Activated CD8-positive, alpha-beta memory T cell treated with anti-CD3 and anti-CD28 coated beads for 1 hour (primary cell): ENCODE measurements at regions not wholly inside any gene's neighbourhood (a gene's known extent, or its start where the extent isn't known, plus 50 kb on each side); places are given as distances from the start of the nearest gene placed in this dataset.
"Not testable (repeated sequence)": the region's sequence is repeated elsewhere in the genome, so short reads cannot be mapped to it uniquely, and the experiment has no call there.

Experiments used
- DNase-seq, 2 donors: peaks; one replicate each; pipeline ENCODE4 v3.0.0-alpha.2; 2020; ENCODE audit warnings: low read depth in 1 of 2; ENCODE audit errors: extremely low read depth in 1 of 2

DNA sequence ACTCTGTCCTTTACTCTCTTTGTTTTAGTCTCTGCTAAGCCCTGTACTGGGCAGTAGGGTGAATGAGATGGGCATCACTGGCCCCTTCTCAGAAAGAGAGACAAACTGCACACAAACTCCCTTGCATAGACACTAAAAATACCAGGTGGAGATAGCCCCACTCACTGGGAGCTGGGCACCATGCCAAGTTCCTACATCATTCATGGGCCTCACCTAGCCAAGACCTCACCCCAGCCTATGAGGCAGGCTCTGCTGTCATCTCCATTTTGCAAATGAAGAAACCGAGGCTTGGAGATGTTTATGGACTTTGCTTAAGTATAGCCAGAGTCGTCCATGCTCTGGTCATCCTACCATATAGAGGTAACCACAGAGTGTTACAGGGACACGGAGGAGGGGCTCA, 499.8 kb upstream of the CDH11 start:
- DNase-seq, result no peak

DNA sequence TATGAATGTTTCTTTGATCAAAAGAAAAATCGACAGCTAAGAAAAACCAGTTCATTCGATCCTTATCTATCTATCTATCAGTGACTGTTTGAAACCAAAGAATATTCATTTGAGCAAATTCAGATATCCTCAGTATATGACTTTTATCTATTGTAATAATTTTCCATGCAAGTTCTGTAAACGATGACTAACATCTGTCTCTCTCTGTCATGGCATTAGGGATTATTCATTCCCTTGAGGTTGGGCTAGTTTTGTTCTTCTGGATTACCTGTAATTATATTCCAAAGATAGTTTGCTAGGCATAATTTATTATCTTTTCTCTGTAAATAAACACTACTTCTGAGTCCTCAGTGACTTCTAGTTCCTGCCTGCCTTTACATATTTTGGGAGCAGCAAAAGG, 497.7 kb upstream of the CDH11 start:
- no peak for DNase-seq

DNA sequence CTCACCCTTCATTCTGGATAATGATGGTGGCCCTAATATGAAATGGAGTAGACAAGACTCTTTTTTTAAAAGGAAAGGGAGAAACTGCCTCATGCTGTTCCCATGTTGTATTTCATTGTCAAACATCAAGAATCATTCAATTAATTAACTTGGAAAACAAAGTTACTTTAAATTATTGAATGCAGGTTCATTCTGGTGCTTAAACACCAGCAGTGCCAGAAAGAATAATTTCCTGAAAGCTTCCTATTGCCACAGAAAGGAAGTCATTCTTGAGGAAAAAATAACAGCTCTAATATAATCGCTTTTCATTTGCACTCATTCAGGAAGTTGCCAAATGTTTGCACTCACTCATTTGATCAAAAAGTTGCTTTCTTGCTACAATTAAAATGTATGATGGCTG, 497.1 kb upstream of the CDH11 start:
- no peak for DNase-seq

DNA sequence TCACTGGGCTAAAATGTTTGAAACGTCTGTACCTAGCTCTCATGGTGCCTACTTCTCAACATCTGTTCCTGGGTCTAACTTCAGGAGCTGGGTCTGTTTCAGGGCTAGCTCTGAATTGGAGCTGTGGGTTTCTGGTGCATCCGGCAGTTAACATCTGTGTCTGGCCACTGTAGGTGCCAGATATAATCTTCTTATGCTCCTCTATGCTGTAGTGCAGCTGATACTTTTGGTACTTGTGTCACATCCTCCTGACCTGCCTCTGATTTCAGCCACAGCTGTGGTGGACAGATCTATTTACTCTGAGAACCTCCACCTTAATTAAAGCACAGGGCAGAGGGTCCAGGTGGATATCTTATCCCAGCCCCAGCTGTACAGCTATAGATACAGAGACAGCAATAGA, 496.5 kb upstream of the CDH11 start:
- DNase-seq, result no peak

DNA sequence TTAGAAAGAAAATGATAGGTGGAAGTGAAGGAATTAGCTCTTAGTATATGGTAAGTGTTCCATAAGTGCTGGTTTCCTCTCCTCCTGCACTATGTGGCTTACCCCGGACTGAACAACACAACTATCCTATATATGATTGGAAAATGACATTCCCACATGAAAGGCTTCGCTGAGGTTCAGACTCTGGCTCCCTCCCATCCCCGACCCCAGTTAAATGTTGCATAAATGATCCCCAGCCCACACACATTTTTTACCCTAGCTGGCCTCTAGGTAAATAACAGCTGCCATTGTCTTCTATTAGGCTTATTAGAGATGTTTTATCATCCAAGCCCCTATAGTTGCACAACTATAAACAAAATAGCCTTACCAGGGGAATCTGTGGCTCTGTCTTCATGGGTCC, 495.6 kb upstream of the CDH11 start:
- no peak for DNase-seq

DNA sequence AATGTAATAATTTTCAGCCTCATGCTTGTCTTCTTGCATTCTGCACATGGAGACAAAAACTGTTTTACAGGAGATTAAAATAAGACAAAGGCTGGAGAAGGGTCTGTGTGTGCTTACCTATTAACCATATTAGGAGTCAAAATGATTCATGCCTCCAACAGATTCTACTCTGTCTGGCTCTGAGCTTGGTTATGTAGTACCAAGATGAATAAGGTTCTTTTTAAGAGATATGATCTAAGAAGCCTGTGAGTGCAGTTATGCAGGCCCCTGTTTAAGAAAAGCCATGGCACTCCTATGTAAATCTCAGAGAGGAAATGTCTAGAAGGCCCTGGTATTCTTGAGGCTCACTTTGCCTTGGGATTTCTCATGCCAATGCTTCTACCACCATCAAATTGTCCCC, 486.6 kb upstream of the CDH11 start:
- no peak for DNase-seq

DNA sequence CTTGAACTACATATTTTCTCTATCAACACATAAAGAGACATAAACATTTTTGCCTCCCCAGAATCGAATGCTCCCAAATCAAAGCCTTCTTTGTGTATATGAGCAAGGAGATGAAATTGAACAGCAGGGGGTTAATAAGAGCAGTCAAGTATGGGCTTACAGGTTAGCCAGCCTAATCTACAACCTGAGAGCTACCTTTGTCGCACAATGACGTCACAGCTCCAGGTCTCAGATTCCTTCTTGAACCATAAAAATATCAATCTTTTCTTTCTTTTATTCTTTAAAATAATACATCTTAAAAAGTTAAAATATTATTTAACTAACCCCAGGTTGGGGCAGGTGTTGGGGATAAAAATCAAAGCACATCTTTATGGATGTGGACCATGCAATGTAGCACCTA, 482.9 kb upstream of the CDH11 start:
- no peak for DNase-seq

DNA sequence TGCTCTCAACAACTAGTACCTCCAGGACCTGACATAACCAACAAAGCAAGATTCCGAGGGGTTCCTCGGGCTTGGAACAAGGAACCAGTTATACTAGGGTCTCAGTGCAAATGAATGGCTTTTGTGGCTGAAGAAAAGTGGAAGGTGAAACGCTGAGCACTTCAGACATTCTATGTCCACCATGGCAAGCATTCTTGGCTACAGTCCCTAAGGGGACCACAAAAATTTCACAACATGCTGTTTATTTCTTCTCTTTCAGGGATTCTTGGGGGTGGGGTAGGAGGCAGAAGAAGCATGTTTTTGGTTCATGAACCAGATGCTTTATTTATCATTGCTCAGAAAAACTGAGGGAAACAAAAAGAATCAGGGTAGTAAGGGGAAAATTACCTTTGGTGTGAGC, 479.9 kb upstream of the CDH11 start:
- no peak for DNase-seq

DNA sequence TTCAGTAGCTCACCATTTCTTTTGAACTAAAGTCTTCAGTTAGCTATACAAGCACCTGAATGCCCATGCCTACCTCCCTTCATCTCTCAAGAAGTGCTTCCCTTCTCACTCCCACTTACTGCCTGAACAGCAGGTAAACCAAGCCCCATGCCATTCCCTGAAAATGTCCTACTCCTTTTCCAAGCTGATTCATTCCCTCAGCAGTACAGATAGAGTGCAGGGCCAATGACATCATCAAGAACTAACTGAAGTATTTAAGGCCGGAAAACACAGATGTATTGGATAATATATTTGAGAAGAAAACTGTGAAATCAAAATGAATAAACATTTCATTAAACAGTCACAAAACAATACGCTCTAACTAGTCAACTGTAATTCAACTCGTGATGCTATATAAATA, 478.8 kb upstream of the CDH11 start:
- no peak for DNase-seq

DNA sequence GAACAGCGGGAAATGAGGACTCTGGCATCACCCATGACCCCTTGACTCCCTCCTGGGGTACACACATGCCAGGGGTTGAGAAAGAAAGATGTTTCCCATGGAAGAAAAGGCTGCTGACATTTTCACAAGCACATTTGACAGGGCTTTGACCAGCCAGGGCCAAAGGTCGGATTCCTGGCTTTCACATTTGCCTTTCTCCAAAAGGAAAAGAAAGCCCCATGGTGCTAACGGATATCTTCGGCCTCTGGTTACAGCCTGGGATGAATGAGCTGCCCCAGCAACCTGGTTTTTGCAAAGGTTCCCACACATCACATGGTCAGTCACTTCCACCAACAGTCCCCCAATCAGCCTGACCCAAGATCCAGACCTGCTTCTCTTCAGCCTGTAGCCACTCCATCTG, 478.2 kb upstream of the CDH11 start:
- DNase-seq, result no peak

DNA sequence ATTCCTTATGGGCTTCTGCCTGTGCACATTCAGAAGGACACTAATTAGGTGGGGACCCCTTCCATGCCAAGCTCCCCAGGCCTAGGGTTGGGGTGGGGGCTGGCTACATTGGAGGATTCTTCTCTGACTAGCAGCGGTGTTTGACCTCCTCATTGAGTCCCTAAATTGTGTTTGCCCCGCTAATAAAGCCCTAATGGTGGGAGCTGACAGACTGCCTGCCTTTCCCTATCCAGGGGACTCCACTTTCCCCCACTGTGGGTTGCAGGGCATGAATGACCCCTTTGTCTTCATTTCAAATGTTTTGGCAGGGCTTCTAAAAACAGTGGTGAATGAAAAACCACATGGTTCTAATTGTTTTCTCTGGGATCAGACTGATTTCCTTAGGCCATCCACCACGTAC, 476.8 kb upstream of the CDH11 start:
- DNase-seq, result no peak

DNA sequence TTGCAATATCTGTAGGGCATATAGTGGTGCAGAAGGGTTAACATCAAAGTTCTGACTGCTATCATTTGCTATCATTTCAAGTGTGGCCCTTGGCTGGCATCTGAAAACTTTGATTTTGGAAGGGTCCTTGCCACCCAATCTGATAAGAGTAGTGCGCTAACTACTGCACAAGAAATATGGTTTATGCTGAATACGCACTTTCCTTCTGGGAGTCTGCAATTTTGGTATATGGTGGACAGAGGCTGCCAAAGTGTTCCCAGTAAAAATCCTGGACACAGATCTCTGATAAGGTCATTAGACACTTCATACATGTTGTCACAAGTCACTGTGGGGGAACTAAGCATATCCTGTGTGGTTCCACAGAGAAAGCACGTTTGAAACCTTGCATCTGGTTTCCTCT, 461.6 kb upstream of the CDH11 start:
- DNase-seq, result no peak

DNA sequence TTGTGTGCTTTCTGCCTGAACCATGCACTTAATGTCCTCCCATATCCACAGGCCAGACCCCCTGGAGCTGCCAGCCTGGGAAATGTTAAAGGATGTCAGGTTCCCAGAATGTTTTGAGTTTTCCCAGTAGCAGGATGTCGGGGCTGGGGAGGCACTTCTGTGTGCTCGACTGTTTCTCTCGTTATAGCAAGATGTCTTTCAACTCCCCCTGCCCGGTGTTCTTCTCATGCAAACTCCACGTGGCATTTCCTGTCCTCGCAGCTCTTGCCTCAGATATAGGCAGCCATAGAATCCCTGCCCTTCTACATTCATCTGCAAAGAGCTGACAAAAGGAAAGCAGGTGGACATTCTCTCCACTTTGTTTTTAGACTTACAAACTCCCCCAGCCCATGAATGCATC, 457.2 kb upstream of the CDH11 start:
- DNase-seq, result no peak

DNA sequence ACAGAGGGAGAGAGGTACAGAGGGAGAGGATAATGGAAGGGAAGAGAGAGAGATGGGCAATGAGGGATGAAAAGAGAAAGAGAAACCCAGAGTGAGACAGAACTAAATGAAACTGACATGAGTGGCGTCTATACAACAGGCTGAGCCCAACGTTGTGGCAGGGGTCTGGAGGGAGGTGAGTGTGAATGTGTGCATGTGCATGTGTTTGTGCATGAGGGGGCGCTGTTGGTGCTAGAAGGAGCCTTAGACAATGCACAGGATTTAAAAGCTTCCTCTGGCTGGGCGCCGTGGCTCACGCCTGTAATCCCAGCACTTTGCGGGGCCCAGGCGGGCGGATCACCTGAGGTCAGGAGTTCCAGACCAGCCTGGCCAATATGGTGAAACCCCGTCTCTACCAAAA, 454.8 kb upstream of the CDH11 start:
- no peak for DNase-seq

DNA sequence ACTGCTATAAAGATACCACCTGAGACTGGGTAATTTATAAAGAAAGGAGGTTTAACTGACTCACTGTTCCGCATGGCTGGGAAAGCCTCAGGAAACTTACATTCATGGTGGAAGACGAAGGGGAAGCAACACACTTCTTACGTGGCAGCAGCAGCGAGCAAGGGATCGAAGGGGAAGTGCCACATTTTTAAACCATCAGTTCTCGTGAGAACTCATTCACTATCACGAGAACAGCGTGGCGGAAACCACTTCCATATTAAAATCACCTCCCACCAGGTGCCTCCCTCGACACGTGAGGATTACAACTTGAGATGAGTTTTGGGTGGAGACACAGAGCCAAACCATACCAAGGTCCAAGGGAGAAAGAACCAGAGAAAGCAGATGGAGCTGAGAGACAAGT, 454.3 kb upstream of the CDH11 start:
- no peak for DNase-seq

DNA sequence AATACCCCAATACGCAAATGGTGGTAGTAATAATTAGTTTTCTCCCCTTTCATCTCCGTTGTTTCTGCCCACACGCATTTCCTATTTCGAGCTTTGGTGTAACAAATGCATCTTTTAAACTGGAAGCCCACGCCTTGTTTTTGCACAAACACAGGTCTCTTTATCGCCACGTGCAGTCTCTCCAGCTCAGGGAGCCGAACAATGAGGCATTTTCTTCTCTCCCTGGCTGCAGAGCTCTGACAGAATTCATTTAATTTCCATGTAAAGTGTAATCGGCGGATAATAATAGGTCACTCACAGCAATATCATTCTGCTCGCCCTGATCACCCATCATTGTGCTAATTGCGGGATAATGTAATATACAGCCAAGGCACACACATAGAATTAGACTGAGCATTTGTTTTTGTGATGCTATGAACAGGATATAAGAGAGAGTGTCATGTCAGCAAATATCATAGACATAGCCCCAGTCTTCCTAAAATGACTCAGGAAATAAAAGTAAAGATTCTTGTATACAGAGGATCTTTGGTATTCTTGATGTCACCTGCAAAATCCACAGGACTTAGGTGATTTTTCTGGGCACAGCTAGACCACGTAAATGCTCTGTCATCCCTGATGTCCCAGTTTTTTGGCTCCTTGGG, 452.6 kb upstream of the CDH11 start:
- no peak for DNase-seq

DNA sequence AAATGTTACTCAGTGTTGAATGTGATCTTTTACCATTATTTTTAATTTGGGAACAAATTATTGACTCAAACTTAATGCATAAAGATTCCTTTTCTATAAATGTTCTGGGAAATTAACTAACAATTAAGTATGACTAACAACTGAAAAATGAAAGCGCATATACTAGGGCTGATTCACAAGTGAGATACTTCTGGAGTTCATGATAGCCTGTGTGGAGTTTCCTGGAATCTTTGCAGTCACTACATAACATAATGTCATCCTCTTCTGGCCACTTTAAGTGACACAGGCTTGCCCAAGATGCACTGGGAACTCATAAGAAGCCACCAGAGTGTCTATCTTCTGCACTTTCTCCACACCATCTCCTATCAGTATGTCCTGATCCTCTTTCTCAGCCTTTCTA, 450.3 kb upstream of the CDH11 start:
- no peak for DNase-seq

DNA sequence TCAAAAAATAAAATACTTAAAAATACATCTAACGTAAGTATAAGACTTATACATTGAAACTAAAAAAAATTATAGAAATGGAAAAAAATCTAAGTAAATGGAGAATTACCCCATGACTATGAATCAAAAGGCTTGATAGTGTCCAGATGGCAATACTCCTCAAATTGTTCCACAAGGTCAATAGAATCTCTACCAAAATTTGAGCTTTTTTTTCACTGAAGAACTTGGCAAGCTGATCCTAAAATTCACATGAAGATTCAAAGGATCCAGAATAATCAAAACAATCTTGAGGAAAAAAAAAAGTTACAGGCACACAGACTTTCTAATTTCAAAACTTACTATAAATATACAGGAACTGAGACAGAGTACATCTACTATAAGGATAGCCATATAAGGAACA, 448.4 kb upstream of the CDH11 start:
- no peak for DNase-seq

DNA sequence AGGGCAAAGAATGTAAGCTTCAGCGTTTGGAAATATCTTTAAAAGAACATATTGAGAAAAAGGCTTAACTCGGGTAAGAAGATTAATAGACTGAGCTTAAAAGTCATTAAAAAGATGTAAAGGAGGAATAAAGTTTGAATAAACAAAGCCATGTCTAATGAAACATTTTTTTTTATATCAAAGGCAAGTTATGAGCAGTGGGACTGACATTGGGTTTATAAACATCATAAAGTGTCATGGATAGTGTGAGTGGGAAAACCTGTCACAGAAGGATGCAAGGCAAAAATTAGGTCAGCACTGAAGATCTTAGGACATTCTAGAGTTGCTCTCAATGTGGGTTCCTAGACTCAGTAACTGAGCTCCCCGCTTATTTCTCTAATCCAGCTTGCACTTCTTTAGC, 438.0 kb upstream of the CDH11 start:
- no peak for DNase-seq

DNA sequence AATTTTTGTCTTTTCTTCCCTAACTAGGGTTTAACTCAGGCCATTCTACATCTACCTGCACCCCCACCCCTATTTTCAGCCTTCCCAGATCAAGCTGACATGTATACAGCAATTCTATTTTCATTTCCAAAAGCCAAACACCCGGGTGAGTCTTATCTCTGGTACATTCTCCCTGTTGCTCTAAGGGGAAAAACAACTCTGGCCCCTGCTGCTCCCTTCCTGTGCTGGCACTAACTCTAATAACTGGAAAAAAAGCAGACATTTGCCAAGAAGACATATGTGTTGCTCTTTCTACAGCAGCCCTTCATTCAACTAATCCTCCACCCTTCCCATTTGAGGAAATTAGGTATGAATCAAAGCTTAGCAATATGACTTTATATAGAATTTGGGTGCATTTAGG, 427.8 kb upstream of the CDH11 start:
- not testable (repeated sequence) for DNase-seq

DNA sequence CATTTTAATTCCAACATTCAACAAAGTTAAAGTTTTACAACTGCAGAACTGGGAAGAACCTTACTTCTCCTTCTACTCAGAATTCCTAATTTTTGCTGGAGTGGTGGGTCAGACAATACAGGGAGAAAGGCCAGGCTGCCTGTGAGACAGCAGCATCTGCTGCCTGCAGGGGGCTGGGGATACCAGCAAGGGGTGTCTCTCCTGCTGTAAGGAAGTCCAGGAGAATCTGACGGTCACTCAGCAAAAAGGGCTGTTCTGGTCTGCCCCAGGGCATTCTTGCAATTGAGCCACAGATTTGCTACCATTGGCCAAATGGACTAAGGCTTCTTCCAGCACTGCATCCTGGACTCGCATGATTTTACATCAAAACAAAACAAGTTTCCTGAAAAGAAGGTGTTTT, 426.6 kb upstream of the CDH11 start:
- DNase-seq, result no peak

DNA sequence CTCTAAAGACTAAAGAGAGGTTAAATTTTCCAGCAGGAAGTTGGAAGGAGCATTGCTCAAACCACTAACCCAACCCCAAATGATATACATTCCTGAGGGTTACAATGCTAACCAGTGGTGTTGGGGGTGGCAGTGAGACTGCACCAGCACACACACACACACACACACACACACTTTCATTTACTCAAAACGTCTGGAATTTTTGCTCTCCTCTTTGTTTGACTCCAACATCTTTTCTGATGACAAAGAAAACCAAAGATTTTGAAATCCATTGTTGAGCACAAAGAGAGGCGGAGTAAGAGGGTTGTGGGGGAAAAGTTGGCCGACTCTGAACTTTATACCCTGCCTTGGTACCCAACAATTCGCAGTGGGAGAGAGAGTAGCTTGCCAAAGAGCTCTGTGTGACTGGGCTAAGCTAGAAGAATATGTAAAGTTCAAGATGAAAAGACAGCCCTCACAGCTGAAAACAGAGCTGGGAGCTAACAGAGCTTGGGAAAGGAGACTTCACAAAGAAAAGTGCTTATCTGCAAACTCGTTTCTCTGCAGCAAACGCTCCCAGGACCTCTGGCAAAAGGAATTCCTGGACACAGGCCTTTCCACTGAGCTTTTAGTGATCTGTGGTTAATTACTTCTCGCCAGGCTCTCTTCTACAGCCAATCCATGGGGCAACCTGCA, 426.0 kb upstream of the CDH11 start:
- no peak for DNase-seq

DNA sequence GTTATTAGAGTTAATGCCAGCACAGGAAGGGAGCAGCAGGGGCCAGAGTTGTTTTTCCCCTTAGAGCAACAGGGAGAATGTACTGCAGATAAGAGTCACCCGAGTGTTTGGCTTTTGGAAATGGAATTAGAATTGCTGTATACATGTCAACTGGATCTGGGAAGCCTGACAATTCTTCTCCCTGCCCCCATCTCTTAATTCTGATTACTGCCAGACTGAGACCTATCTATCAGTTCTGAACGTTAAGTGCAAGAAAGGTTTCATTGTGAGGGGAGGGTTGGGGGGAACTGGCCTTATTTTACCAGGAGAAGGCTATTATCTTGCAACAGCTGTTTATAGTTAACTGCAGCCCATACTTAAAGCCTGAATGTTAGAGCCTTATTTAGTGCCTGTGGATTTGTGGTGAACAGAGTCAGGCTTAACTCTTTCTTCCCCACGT, 424.5 kb upstream of the CDH11 start:
- DNase-seq, result no peak
